Stimulated activated memory B cell treated with anti-CD40 and anti-IgM and Interleukin-4, amounts not matched to agents 10 μg/mL and 1 μg/mL and 100 μg/mL, for 72 hours (primary cell): ENCODE measurements at regions not wholly inside any gene's neighbourhood (a gene's known extent, or its start where the extent isn't known, plus 50 kb on each side); places are given as distances from the start of the nearest gene placed in this dataset.
"Not testable (repeated sequence)": the region's sequence is repeated elsewhere in the genome, so short reads cannot be mapped to it uniquely, and the experiment has no call there.

Experiments
- ATAC-seq: fragments of 150-1000 bp; cut with Tn5 transposase; 2 replicates; pipeline ENCODE4 v1.10.0; 2021
- H3K27ac Mint-ChIP-seq: one replicate; pipeline ENCODE4 v1.8.0; 2022; ENCODE audit warnings: mild to moderate bottlenecking, mixed read lengths
- H3K27me3 Mint-ChIP-seq: one replicate; pipeline ENCODE4 v1.8.0; 2022; ENCODE audit warnings: mixed read lengths
- H3K36me3 Mint-ChIP-seq: one replicate; pipeline ENCODE4 v1.8.0; 2022; ENCODE audit warnings: mixed read lengths
- H3K4me1 Mint-ChIP-seq: one replicate; pipeline ENCODE4 v1.8.0; 2022; ENCODE audit warnings: mixed read lengths
- H3K4me3 Mint-ChIP-seq: one replicate; pipeline ENCODE4 v1.8.0; 2022; ENCODE audit warnings: mild to moderate bottlenecking, moderate library complexity, mixed read lengths
- H3K9me3 Mint-ChIP-seq: one replicate; pipeline ENCODE4 v1.8.0; 2022; ENCODE audit warnings: mixed read lengths

DNA sequence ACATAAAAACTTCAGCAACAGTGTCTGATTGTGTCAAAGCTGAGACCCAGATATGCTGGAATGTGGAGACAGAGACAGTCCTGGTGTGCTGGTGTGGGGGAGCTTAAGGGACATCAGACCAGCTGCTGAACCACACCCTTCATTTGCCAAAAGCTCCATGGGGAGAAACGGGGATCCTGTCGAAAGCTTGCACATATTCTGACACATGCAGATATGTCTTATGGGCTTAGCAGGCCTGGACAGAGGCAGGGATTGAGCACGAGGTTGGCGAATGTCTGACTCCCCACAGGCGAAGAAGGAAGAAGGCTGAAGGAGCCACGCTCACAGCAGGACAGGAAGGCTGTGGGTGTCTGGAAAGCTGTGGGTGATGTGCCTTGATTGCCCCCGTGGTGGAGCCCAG is 72.1 kb upstream of the ACSL1 start:
- no peak for ATAC-seq
- H3K4me1 Mint-ChIP-seq: peaks cover 35% of the 10 kb centered on the region
- peaks cover 5% of the 10 kb centered on the region for H3K36me3 Mint-ChIP-seq
- H3K27me3 Mint-ChIP-seq: peaks cover 32% of the 10 kb centered on the region
- peak overlapping the region; percentile 88 for H3K27ac Mint-ChIP-seq
- H3K4me3 Mint-ChIP-seq: peak overlapping the region; percentile 76
- H3K9me3 Mint-ChIP-seq: peaks cover 3% of the 10 kb centered on the region

DNA sequence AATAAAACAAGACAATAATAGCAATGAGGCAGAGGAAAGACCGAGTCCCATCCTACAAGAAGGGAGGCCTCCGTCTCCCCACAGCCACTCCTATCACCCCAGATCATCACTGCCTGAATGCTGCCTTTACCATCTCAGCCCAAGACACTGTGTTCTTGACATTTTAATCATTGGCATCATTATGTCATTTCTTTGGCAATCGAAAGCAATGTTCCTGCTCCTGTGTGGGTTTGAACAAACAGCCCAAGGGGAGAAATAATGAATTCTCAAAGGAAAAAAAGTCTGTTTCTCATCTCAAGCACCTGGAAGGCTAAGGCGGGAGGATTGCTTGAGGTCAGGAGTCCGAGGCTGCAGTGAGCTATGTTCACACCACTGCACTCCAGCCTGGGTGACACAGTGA is 73.0 kb upstream of the ACSL1 start:
- Mint-ChIP-seq H3K27me3 (peaks cover 29% of the 10 kb centered on the region), H3K27ac (no peak overlapping the region), H3K9me3 (peaks cover 2% of the 10 kb centered on the region), H3K4me3 (no peak overlapping the region), H3K36me3 (peaks cover 3% of the 10 kb centered on the region), H3K4me1 (peaks cover 35% of the 10 kb centered on the region)
- no peak for ATAC-seq

DNA sequence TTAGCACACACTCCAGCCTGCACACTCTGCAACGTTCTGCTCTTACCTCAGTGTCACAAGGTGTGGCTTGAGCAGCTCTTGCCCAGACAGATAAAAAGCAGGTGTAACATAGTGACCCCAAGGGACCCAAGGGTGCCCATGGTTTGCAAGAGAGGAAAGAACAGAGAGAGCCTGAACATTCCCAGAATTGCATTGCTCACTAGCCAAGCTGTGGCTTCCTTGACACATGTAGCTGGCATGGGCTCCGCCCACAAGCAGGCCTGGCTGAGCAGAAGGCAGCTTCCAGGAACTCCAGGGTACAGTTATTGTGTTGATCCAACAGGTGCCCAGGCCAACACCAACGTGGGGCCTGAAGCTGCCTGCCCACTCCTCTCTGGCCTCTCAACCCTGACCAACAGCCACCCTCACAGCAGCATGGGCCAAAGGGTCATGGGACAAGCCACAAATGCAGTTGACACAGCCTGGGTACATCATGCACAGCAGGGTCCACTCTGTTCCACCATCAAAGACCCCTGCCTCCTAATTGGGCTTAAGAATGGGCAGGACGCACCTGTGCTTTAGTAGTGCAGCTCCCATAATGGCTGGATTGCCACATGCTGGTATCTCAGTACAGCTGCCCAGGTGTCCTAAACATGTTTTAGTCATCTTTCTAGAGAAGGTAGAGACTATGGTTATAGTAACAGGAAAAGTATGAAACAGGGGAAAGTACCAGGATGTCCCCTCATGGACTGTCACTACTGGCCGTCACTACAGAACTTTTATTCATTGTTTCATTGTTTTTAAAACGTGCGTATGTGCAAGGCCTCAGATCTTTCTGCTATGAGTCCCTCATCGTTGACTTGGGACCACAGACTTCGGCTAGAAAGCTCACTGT is 73.7 kb upstream of the ACSL1 start:
- Mint-ChIP-seq H3K4me3 (no peak overlapping the region), H3K27me3 (peaks cover 24% of the 10 kb centered on the region), H3K9me3 (no peaks in the 10 kb centered on the region), H3K27ac (no peak overlapping the region), H3K36me3 (no peaks in the 10 kb centered on the region), H3K4me1 (peaks cover 35% of the 10 kb centered on the region)
- ATAC-seq: no peak

DNA sequence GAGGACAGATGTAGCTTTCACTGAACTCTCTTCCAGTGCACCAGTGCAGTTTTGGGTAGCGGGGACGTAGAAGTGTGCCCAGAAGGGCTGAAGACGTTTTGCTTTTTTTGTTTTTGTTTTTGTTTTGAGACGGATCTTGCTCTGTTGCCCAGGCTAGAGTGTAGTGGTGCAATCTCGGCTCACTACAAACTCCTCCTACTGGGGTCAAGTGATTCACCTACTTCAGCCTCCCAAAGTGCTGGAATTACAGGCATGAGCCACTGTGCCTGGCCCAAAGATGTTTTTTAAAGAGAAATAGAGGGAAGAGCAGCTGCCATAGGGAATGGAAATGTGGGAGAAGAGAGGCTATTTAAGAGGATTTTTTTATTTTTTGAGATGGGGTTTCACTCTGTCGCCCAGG is 74.4 kb upstream of the ACSL1 start:
- Mint-ChIP-seq H3K27ac (no peak overlapping the region), H3K4me3 (no peak overlapping the region), H3K9me3 (no peaks in the 10 kb centered on the region), H3K4me1 (peaks cover 35% of the 10 kb centered on the region), H3K36me3 (no peaks in the 10 kb centered on the region), H3K27me3 (peaks cover 24% of the 10 kb centered on the region)
- ATAC-seq: no peak

DNA sequence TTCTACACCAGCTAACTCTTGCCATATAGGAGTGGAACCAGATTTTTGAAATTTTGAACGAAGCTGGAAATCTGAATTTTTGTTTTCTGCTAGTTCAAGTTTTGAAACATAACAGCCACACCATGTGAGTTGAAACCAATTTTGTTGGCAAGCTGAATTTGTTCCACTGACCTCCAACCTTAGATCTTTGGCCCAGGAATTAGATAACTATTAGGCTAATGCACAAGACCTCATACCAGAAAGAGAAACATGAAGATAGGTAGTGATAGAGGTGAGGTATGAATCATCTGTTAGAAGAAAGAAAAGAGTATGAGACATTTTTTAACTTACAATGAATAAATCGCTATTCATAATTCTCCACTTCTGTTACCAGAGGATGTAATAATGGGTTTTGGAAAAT is 76.8 kb upstream of the ACSL1 start:
- no peak for ATAC-seq
- no peak overlapping the region for H3K4me3 Mint-ChIP-seq
- H3K27ac Mint-ChIP-seq: no peak overlapping the region
- H3K27me3 Mint-ChIP-seq: peaks cover 24% of the 10 kb centered on the region
- H3K9me3 Mint-ChIP-seq: no peaks in the 10 kb centered on the region
- peaks cover 22% of the 10 kb centered on the region for H3K4me1 Mint-ChIP-seq
- H3K36me3 Mint-ChIP-seq: no peaks in the 10 kb centered on the region

DNA sequence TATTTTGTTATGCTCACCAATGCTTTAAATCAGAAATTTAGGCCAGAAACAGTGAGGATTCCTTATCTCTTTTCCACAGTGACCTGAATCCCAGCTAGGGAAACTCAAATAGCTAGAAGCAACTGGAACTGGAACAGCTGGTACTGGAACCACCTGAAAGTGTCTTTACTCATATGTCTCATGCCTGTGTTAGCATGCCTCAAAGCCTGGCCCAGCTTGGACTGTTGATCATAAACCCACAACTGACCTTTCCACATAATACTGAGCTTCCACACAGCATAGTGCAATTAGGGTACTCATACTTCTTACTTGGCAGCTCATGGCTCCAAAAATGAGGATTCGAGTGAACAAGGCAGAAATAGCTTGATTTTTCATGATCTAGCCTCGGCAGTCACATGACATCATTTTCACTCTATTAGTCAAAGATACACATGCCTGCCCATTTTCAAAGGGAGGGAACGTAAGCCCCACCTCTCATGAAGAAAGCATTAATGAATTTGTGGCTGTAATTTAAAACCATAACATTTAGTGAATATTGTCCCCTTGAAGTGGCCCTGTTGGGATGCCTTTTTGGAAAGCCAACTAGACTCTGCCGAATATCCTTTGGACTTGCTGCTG is 80.8 kb upstream of the ACSL1 start:
- H3K9me3 Mint-ChIP-seq: no peaks in the 10 kb centered on the region
- H3K4me3 Mint-ChIP-seq: no peak overlapping the region
- H3K36me3 Mint-ChIP-seq: no peaks in the 10 kb centered on the region
- no peaks in the 10 kb centered on the region for H3K4me1 Mint-ChIP-seq
- H3K27me3 Mint-ChIP-seq: no peaks in the 10 kb centered on the region
- peak overlapping the region; percentile 31 for H3K27ac Mint-ChIP-seq
- ATAC-seq: no peak

GRCh38 chr4:184907216-184907615 is 81.4 kb upstream of the ACSL1 start:
- Mint-ChIP-seq H3K4me1 (no peaks in the 10 kb centered on the region), H3K27me3 (peaks cover 5% of the 10 kb centered on the region), H3K4me3 (no peak overlapping the region), H3K9me3 (peaks cover 2% of the 10 kb centered on the region), H3K27ac (peak overlapping the region; percentile 31), H3K36me3 (peaks cover 4% of the 10 kb centered on the region)
- peak; percentile 60 for ATAC-seq

DNA sequence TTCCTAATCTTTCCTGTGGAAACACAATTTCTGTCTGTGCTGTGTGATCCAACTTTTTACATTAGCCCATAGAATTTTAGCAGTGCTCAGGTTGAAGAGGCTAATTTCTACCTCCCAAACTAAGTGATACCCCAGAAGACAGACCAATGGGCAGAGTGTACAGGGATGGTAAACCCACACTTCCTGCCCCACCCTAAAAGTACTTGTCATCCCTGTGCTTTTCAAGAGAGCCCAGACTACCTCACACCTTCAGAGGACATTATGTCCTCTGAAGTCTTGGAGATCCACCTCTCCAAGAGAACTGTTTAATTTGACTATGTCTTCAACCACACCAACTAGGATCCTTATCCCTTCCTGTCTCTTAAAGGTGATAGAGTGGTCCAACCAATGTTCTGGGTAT is 82.0 kb upstream of the ACSL1 start:
- peaks cover 8% of the 10 kb centered on the region for H3K36me3 Mint-ChIP-seq
- peaks cover 8% of the 10 kb centered on the region for H3K9me3 Mint-ChIP-seq
- H3K4me1 Mint-ChIP-seq: no peaks in the 10 kb centered on the region
- H3K27ac Mint-ChIP-seq: no peak overlapping the region
- H3K27me3 Mint-ChIP-seq: peaks cover 10% of the 10 kb centered on the region
- H3K4me3 Mint-ChIP-seq: no peak overlapping the region
- ATAC-seq: no peak

- Mint-ChIP-seq H3K27me3 (peaks cover 22% of the 10 kb centered on the region), H3K4me3 (no peak overlapping the region), H3K4me1 (no peaks in the 10 kb centered on the region), H3K9me3 (peaks cover 8% of the 10 kb centered on the region), H3K27ac (no peak overlapping the region), H3K36me3 (peaks cover 8% of the 10 kb centered on the region)
- ATAC-seq: no peak
These were observed 85.5 kb upstream of the ACSL1 start for GRCh38 chr4:184911310-184911709.

- H3K4me1 Mint-ChIP-seq: no peaks in the 10 kb centered on the region
- H3K9me3 Mint-ChIP-seq: peaks cover 8% of the 10 kb centered on the region
- peaks cover 35% of the 10 kb centered on the region for H3K27me3 Mint-ChIP-seq
- no peak for ATAC-seq
- no peak overlapping the region for H3K4me3 Mint-ChIP-seq
- H3K27ac Mint-ChIP-seq: no peak overlapping the region
- peaks cover 8% of the 10 kb centered on the region for H3K36me3 Mint-ChIP-seq
These were observed 87.8 kb upstream of the ACSL1 start for GRCh38 chr4:184913356-184914143.

GRCh38 chr4:184918799-184919198 is 93.0 kb upstream of the ACSL1 start:
- not testable (repeated sequence) for ATAC-seq, H3K4me3 Mint-ChIP-seq, H3K4me1 Mint-ChIP-seq, H3K9me3 Mint-ChIP-seq, H3K27ac Mint-ChIP-seq, H3K36me3 Mint-ChIP-seq
- H3K27me3 Mint-ChIP-seq: peaks cover 25% of the 10 kb centered on the region

DNA sequence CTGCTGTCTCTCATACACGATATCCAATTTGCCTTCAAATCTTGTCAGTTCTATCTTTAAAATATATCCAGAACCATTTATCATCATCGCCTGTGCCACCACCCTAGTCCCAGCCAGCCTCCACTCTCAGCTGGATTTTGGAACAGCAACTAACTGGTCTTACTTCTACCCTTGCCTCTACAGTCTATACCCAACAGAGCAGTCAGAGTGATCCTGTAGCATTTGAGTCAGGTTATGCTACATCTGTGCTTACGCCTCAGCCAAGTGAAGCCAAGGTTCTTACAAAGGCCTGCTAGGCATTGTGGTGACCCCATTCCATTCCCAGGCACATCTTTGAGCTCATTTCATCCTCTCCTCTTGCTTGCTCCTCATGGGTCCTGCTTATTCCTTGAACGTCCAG is 95.7 kb upstream of the ACSL1 start:
- peaks cover 3% of the 10 kb centered on the region for H3K9me3 Mint-ChIP-seq
- no peak overlapping the region for H3K4me3 Mint-ChIP-seq
- no peak overlapping the region for H3K27ac Mint-ChIP-seq
- peaks cover 6% of the 10 kb centered on the region for H3K4me1 Mint-ChIP-seq
- ATAC-seq: no peak
- peaks cover 12% of the 10 kb centered on the region for H3K27me3 Mint-ChIP-seq
- H3K36me3 Mint-ChIP-seq: no peaks in the 10 kb centered on the region

DNA sequence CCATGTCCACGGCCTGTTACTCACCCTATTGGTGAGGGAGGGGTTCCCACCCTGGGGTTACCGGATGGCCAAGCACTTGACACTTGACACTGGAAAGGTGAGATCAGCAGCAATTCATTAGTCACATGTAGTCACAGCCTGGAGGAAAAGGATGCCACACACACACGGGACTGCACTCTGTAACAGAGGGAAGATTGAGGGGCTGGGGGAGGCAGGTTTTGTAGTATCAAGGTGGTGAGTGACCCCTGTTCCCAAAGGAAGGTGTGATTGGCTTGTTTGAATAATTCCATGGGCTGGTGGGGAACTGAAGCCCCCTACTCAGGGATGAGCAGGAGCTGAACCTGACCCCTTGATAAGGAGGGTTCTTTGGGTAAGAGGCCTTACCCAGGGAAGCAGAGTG is 96.0 kb upstream of the HELT start:
- Mint-ChIP-seq H3K27ac (no peak overlapping the region), H3K4me1 (peaks cover 6% of the 10 kb centered on the region), H3K27me3 (peaks cover 4% of the 10 kb centered on the region), H3K9me3 (peaks cover 6% of the 10 kb centered on the region), H3K36me3 (peaks cover under 1% of the 10 kb centered on the region), H3K4me3 (no peak overlapping the region)
- no peak for ATAC-seq

DNA sequence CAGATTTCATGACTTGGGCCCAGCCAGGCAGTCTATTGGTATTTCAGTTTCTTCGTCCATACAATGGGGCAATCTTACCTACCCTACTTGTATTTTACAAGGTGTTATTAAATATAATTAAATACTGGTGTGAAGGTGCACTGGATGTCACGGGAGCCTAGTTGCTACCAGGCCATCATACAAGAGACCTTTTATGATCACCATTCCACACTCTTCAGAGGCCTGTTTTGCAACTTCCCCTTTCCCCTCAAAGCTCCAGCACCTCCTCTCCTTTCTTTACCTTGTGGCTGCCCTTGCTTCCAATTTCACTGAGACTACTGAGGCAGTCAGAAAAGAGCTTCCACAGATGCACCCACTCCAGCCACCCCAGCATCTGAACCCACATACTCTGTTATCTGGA is 93.8 kb upstream of the HELT start:
- H3K4me3 Mint-ChIP-seq: no peak overlapping the region
- H3K27me3 Mint-ChIP-seq: no peaks in the 10 kb centered on the region
- H3K36me3 Mint-ChIP-seq: peaks cover 13% of the 10 kb centered on the region
- peaks cover 6% of the 10 kb centered on the region for H3K4me1 Mint-ChIP-seq
- peaks cover 17% of the 10 kb centered on the region for H3K9me3 Mint-ChIP-seq
- H3K27ac Mint-ChIP-seq: peak overlapping the region; percentile 30
- no peak for ATAC-seq

GRCh38 chr4:184929476-184929875 is 88.8 kb upstream of the HELT start:
- Mint-ChIP-seq H3K4me1 (peaks cover 5% of the 10 kb centered on the region), H3K36me3 (peaks cover 13% of the 10 kb centered on the region), H3K9me3 (peaks cover 14% of the 10 kb centered on the region), H3K27me3 (no peaks in the 10 kb centered on the region), H3K27ac (no peak overlapping the region), H3K4me3 (no peak overlapping the region)
- no peak for ATAC-seq
